B cell (primary cell): ENCODE measurements at regions not wholly inside any gene's neighbourhood (a gene's known extent, or its start where the extent isn't known, plus 50 kb on each side); places are given as distances from the start of the nearest gene placed in this dataset.

Experiments used
- ATAC-seq: fragments of 200-7000 bp; cut with Tn5 transposase; one replicate; pipeline ENCODE4 v1.10.0; 2021; ENCODE audit warnings: low read depth, mild to moderate bottlenecking, moderate number of reproducible peaks, moderate library complexity
- CTCF ChIA-PET: fragments of 350-600 bp; sonication (Branson Sonifier 250); formaldehyde crosslinking; loops from one replicate; lab custom pipeline; 2021; ENCODE audit warnings: antibody characterized with exemption, inconsistent platforms; lab: Charles Lee
- POLR2A ChIA-PET: fragments of 350-600 bp; sonication (Branson Sonifier 250); formaldehyde crosslinking; loops from one replicate; lab custom pipeline; 2021; ENCODE audit warnings: antibody characterized with exemption; lab: Charles Lee
- DNase-seq: peaks from one replicate; pipeline ENCODE4 v3.0.0; 2013
- H2AFZ ChIP-seq: 2 replicates; pipeline ENCODE4 v1.6.1; 2012; ENCODE audit warnings: mild to moderate bottlenecking, low read depth, low read length; ENCODE audit not compliant: insufficient read depth, poor library complexity, severe bottlenecking
- H3K27ac ChIP-seq, 2 donors: 1 replicate in 1 of 2; 2 replicates in 1 of 2; pipeline ENCODE4 v1.5.1; 2012 to 2013; ENCODE audit warnings: low read length in 2 of 2, mild to moderate bottlenecking in 2 of 2, moderate library complexity in 1 of 2
- H3K27me3 ChIP-seq, 4 experiments: fragments of 200-600 bp in 1 of 4; sonication (generic) in 1 of 4; replicated peaks in 1 of 4; 1 replicate in 2 of 4; 2 replicates in 2 of 4; pipeline versions ENCODE4 v1.6.1 to v1.7.0; 2013 to 2016; ENCODE audit warnings: low read length in 3 of 4, mild to moderate bottlenecking in 2 of 4, mixed read lengths in 1 of 4, moderate library complexity in 1 of 4; ENCODE audit not compliant: insufficient read depth in 4 of 4, control insufficient read depth in 3 of 4; ENCODE audit errors: control extremely low read depth in 1 of 4
- H3K36me3 ChIP-seq, 2 experiments: replicated peaks in 1 of 2; 1 replicate in 1 of 2; 2 replicates in 1 of 2; pipeline versions ENCODE4 v1.6.1 to v1.7.1; 2013; ENCODE audit warnings: low read length in 1 of 2; ENCODE audit not compliant: insufficient read depth in 2 of 2, control insufficient read depth in 1 of 2; ENCODE audit errors: control extremely low read depth in 1 of 2, extremely low read depth in 1 of 2
- H3K4me1 ChIP-seq, 2 donors: fragments of 200-600 bp in 1 of 2; sonication (generic) in 1 of 2; 1 replicate in 1 of 2; 2 replicates in 1 of 2; pipeline versions ENCODE4 v1.5.1 to v1.6.1; 2013 to 2017; ENCODE audit warnings: low read length in 2 of 2; ENCODE audit not compliant: control insufficient read depth in 2 of 2, insufficient read depth in 2 of 2
- H3K4me2 ChIP-seq: replicated peaks from 2 replicates; pipeline ENCODE3; 2012; ENCODE audit warnings: mild to moderate bottlenecking, low read depth, low read length; ENCODE audit not compliant: poor library complexity, severe bottlenecking
- H3K4me3 ChIP-seq, 5 experiments: fragments of 200-600 bp in 1 of 5; sonication (generic) in 1 of 5; 1 replicate in 3 of 5; 2 replicates in 2 of 5; pipeline versions ENCODE4 v1.5.1 to v1.7.0; 2011 to 2016; ENCODE audit warnings: low read length in 4 of 5, mild to moderate bottlenecking in 4 of 5, low read depth in 2 of 5, control low read depth in 1 of 5, moderate library complexity in 1 of 5; ENCODE audit not compliant: insufficient read depth in 1 of 5; ENCODE audit errors: control extremely low read depth in 1 of 5, extremely low read depth in 1 of 5
- H3K79me2 ChIP-seq: fragments of 200-600 bp; sonication (generic); one replicate; pipeline ENCODE4 v1.6.0; 2016; ENCODE audit warnings: low read length; ENCODE audit not compliant: control insufficient read depth, insufficient read depth
- H3K9ac ChIP-seq: fragments of 200-600 bp; sonication (generic); 2 replicates; pipeline ENCODE4 v1.6.1; 2017; ENCODE audit warnings: mild to moderate bottlenecking, low read length, moderate library complexity
- H3K9me3 ChIP-seq, 3 donors: one replicate each; pipeline versions ENCODE4 v1.6.1 to v1.7.1; 2013; ENCODE audit warnings: low read length in 2 of 3; ENCODE audit not compliant: control insufficient read depth in 2 of 3, insufficient read depth in 1 of 3; ENCODE audit errors: control extremely low read depth in 1 of 3
- H4K20me1 ChIP-seq: 2 replicates; pipeline ENCODE4 v1.6.0; 2012; ENCODE audit warnings: mild to moderate bottlenecking, low read length; ENCODE audit not compliant: insufficient read depth, control insufficient read depth, poor library complexity, severe bottlenecking
- H3K27ac Mint-ChIP-seq: one replicate; pipeline ENCODE4 v1.8.0; 2021; ENCODE audit warnings: mixed read lengths
- H3K27me3 Mint-ChIP-seq: one replicate; pipeline ENCODE4 v1.8.0; 2021; ENCODE audit warnings: mixed read lengths
- H3K4me1 Mint-ChIP-seq: one replicate; pipeline ENCODE4 v1.8.0; 2021; ENCODE audit warnings: mixed read lengths
- H3K4me3 Mint-ChIP-seq: one replicate; pipeline ENCODE4 v1.8.0; 2021; ENCODE audit warnings: mixed read lengths
- H3K9me3 Mint-ChIP-seq: one replicate; pipeline ENCODE4 v1.8.0; 2022; ENCODE audit warnings: mixed read lengths; ENCODE audit not compliant: insufficient read depth
- CTCF ChIP-seq: fragments of 200-600 bp; IDR thresholded peaks from one replicate; pipeline ENCODE4 v1.8.0; 2022; ENCODE audit warnings: antibody characterized with exemption, mild to moderate bottlenecking
- EZH2 ChIP-seq: IDR thresholded peaks from 2 replicates; pipeline ENCODE4 v1.6.1; 2012; ENCODE audit warnings: borderline replicate concordance, low read depth, mild to moderate bottlenecking, moderate library complexity, low read length; ENCODE audit not compliant: insufficient read depth, poor library complexity, severe bottlenecking
- WGBS: methylation state at CpG from one replicate; pipeline ENCODE4 v1.1.5; 2013; ENCODE audit warnings: missing lambda C conversion rate; ENCODE audit not compliant: insufficient coverage; 5-methylcytosine and 5-hydroxymethylcytosine counted together
- intact Hi-C: fragments of 100-400 bp; cut with micrococcal nuclease; formaldehyde crosslinking; loops from one replicate; pipeline ENCODE4 v1.10.0; 2022

GRCh38 chr20:6515261-6515660 lies 252.2 kb upstream of the BMP2 start:
- H3K4me1 ChIP-seq, result no peaks in the 10 kb centered on the region
- H3K79me2 ChIP-seq, result no peaks in the 10 kb centered on the region
- H3K4me3 Mint-ChIP-seq, result no peak overlapping the region
- ChIA-PET POLR2A (no interaction called here), CTCF (no interaction called here)
- ATAC-seq, result no peak
- intact Hi-C loops, result no loop called here
- no peaks in the 10 kb centered on the region for H3K9me3 Mint-ChIP-seq
- no peak overlapping the region for H3K27ac Mint-ChIP-seq
- TF ChIP-seq CTCF, result no peak
- no peak for TF ChIP-seq EZH2
- no peaks in the 10 kb centered on the region for H3K27me3 Mint-ChIP-seq
- WGBS, result no CpG with 5 or more reads among the region's 1 CpG
- no peak overlapping the region for H3K27ac ChIP-seq
- H3K27me3 ChIP-seq, result no peaks in the 10 kb centered on the region
- H3K4me1 Mint-ChIP-seq, result no peaks in the 10 kb centered on the region
- H3K9me3 ChIP-seq, result peaks cover 0 to 1% (median 0%) of the 10 kb centered on the region in 3 donors
- H2AFZ ChIP-seq, result no peak overlapping the region
- no peak overlapping the region for H3K9ac ChIP-seq
- H3K36me3 ChIP-seq, result no peaks in the 10 kb centered on the region
- no peak overlapping the region for H3K4me3 ChIP-seq
- no peak for DNase-seq
- H4K20me1 ChIP-seq, result no peaks in the 10 kb centered on the region
- no peak overlapping the region for H3K4me2 ChIP-seq

GRCh38 chr20:6513599-6513998 lies 253.9 kb upstream of the BMP2 start:
- no peaks in the 10 kb centered on the region for H3K27me3 ChIP-seq
- Mint-ChIP-seq H3K27me3 (no peaks in the 10 kb centered on the region), H3K4me3 (no peak overlapping the region), H3K4me1 (no peaks in the 10 kb centered on the region), H3K9me3 (peaks cover 3% of the 10 kb centered on the region), H3K27ac (no peak overlapping the region)
- no peak overlapping the region for H3K4me2 ChIP-seq
- H3K9ac ChIP-seq, result no peak overlapping the region
- H3K27ac ChIP-seq, result no peak overlapping the region
- no peak for TF ChIP-seq EZH2
- no peak for TF ChIP-seq CTCF
- CTCF ChIA-PET, result no interaction called here
- H3K4me3 ChIP-seq, result no peak overlapping the region
- peaks cover 0 to 1% (median 0%) of the 10 kb centered on the region in 3 donors for H3K9me3 ChIP-seq
- intact Hi-C loops, result no loop called here
- H3K79me2 ChIP-seq, result no peaks in the 10 kb centered on the region
- ATAC-seq (no peak), DNase-seq (no peak)
- H2AFZ ChIP-seq, result no peak overlapping the region
- no CpG with 5 or more reads among the region's 6 CpGs for WGBS
- H3K4me1 ChIP-seq, result no peaks in the 10 kb centered on the region
- no peaks in the 10 kb centered on the region for H4K20me1 ChIP-seq
- H3K36me3 ChIP-seq, result no peaks in the 10 kb centered on the region
- POLR2A ChIA-PET, result no interaction called here
